ENCODE measurements at regions not wholly inside any gene's neighbourhood (a gene's known extent, or its start where the extent isn't known, plus 50 kb on each side); places are given as distances from the start of the nearest gene placed in this dataset.

GRCh38 chr5:155293605-155294178 lies 280.1 kb downstream of the KIF4B start:
- TF ChIP-seq CTCF (conservative IDR thresholded peaks at IDR 0.05; ENCODE audit: low read length) (no peak), EZH2phosphoT487 (IDR thresholded peaks at IDR 0.05; ENCODE audit: borderline replicate concordance, low read depth, low read length) (no peak)
